GM12891 (cell line): ENCODE measurements at regions not wholly inside any gene's neighbourhood (a gene's known extent, or its start where the extent isn't known, plus 50 kb on each side); places are given as distances from the start of the nearest gene placed in this dataset.
"Not testable (repeated sequence)": the region's sequence is repeated elsewhere in the genome, so short reads cannot be mapped to it uniquely, and the experiment has no call there.

ENCODE experiments used
- DNase-seq: peaks from one replicate; pipeline ENCODE4 v3.0.0; 2011; ENCODE audit warnings: low spot score; ENCODE audit not compliant: insufficient read length
- FAIRE-seq: peaks from 2 replicates; lab custom pipeline; 2011; peaks lifted over from hg19 to GRCh38; lab: Jason Lieb, UNC
- PAX5 ChIP-seq: IDR thresholded peaks from 2 replicates; pipeline ENCODE4 v1.6.1; 2011; ENCODE audit warnings: low read length, moderate library complexity, mild to moderate bottlenecking; ENCODE audit not compliant: insufficient read depth, severe bottlenecking
- POLR2A ChIP-seq: IDR thresholded peaks from 2 replicates; pipeline ENCODE4 v1.6.1; 2011; ENCODE audit warnings: low read depth, low read length, control low read depth
- POLR2AphosphoS5 ChIP-seq: IDR thresholded peaks from 2 replicates; pipeline ENCODE4 v1.6.1; 2011; ENCODE audit warnings: low read depth, low read length, control low read depth
- POU2F2 ChIP-seq: IDR thresholded peaks from 2 replicates; pipeline ENCODE4 v1.6.1; 2011; ENCODE audit warnings: low read depth, mild to moderate bottlenecking, control low read depth, low read length, moderate library complexity
- SPI1 ChIP-seq: IDR thresholded peaks from 2 replicates; pipeline ENCODE4 v1.6.1; 2011; ENCODE audit warnings: low read depth, low read length, control low read depth
- TAF1 ChIP-seq: IDR thresholded peaks from 2 replicates; pipeline ENCODE4 v1.6.1; 2011; ENCODE audit warnings: low read depth, low read length, control low read depth

DNA sequence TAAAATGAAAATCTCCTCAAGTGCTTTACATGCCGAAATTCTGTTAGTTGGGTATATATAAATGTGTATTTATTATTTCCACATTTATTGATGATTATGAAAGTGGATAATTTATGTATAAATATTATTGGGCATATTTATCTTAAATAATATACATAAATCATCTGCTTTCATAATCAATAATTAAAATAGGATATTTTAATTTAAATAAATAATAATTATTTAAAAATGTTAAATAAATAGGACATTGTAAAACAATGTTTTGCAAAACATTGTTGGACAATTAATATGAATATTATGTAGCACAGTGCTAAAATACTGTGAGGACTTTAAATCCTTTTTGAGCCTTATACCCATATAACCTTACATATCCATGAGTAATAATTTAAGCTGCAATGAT lies 786.5 kb upstream of the CITED2 start:
- TF ChIP-seq POLR2A (no peak), PAX5 (no peak), POLR2AphosphoS5 (no peak), POU2F2 (no peak), SPI1 (no peak), TAF1 (no peak)
- FAIRE-seq = no peak
- no peak for DNase-seq

GRCh38 chr6:140160494-140160893 lies 786.0 kb upstream of the CITED2 start:
- no peak for FAIRE-seq
- no peak for DNase-seq
- no peak for TF ChIP-seq POLR2A

DNA sequence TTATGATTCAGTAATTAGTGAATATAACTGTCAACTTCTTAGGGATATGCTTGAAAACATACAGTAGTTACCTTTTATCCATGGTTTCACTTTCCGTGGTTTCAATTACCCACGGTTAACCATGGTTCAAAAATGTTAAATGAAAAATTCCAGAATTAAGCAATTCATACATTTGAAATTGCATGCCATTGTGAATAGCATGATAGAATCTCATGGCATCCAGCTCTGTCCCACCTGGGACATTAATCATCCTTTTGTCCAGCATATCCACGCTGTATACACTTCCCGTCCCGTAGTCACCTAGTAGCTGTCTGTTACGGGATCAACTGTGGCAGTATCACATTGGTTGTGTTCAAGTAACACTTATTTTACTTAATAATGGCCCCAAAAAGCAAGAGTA lies 781.7 kb upstream of the CITED2 start:
- DNase-seq (no peak), FAIRE-seq (no peak)

GRCh38 chr6:140155451-140156126 lies 781.1 kb upstream of the CITED2 start:
- TF ChIP-seq PAX5 (no peak), POLR2AphosphoS5 (no peak), POLR2A (no peak), TAF1 (no peak), SPI1 (no peak), POU2F2 (no peak)
- FAIRE-seq (no peak), DNase-seq (no peak)

More for the DNA sequence above, 781.7 kb upstream of the CITED2 start:
- TF ChIP-seq POU2F2 = no peak
- no peak for TF ChIP-seq PAX5
- no peak for TF ChIP-seq POLR2AphosphoS5
- no peak for TF ChIP-seq POLR2A
- no peak for TF ChIP-seq SPI1

DNA sequence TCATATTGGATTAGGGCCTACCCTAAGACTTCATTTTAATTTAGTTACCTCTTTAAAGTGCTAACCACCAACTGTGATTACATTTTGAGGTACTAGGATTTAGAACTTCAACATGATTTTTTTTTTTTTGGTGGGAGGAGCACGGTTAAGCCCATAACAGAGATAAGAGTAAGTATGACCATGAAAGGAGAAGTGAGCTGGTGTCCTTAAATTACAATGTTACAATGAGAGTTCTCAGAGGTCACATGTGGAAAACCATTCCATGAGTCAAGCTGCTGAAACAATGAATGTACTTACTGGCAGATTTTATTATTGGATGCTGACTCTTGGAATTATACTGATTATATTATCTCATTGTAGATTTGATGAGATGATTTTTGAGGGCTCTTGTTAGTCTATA lies 779.3 kb upstream of the CITED2 start:
- no peak for TF ChIP-seq POLR2AphosphoS5
- no peak for TF ChIP-seq POU2F2
- TF ChIP-seq PAX5 = no peak
- TF ChIP-seq TAF1 = no peak
- DNase-seq (no peak), FAIRE-seq (no peak)

DNA sequence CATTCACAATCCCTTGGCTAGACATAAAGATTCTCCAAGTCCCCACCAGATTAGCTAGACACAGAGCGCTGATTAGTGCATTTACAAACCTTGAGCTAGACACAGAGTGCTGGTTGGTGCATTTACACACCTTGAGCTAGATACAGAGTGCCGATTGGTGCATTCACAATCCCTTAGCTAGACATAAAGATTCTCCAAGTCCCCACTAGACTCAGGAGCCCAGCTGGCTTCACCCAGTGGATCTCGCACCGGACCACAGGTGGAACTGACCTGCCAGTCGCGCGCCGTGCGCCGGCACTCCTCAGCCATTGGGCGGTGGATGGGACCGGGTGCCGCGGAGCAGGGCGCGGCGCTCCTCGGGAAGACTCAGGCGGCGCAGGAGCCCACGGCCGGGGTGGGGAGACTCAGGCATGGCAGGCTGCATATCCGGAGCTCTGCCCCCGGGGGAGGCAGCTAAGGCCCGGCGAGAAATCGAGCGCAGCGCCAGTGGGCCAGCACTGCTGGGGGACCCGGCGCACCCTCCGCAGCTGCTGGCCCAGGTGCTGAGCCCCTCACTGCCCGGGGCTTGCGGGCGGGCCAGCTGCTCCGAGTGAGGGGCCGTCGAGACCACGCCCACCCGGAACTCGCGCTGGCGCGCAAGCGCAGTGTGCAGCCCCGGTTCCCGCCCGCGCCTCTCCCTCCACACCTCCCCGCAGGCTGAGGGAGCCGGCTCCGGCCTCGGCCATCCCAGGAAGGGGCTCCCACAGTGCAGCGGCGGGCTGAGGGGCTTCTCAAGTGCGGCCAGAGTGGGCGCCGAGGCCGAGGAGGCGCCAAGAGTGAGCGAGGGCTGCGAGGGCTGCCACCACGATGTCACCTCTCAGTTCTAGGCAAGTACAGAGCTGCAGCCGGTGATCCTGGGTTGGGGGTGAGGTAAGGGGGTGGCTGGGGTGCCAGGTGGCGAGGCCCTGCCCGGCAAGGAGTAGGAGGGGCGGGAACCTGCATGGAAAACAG lies 773.7 kb upstream of the CITED2 start:
- not testable (repeated sequence) for FAIRE-seq, DNase-seq

DNA sequence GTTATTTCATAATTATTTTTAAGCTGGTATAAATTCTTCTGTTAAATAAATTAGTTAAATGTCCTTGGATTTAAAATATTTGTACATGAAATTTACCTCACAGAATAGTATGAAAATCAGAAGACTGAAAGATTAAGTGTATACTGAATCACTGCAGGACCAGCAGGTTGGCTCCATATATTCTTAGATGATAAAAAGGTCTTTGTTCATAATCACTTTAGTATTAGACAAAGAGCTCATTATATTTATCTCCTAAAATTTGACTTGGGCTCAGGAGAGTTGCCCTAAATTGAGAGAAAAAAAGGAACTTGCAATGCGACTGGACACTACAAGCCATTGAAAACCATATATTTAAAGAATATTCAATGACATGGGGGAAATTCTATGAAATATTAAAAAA lies 766.4 kb upstream of the CITED2 start:
- DNase-seq (no peak), FAIRE-seq (no peak)
- TF ChIP-seq SPI1 (no peak), TAF1 (no peak), PAX5 (no peak), POLR2AphosphoS5 (no peak), POU2F2 (no peak), POLR2A (no peak)

GRCh38 chr6:140138311-140139010 lies 764.0 kb upstream of the CITED2 start:
- FAIRE-seq (no peak), DNase-seq (no peak)
- no peak for TF ChIP-seq POLR2AphosphoS5
- no peak for TF ChIP-seq POU2F2
- no peak for TF ChIP-seq PAX5
- no peak for TF ChIP-seq POLR2A
- no peak for TF ChIP-seq SPI1
- TF ChIP-seq TAF1 = no peak

- no peak for DNase-seq
- TF ChIP-seq TAF1 (no peak), POLR2AphosphoS5 (no peak), PAX5 (no peak), POLR2A (no peak), SPI1 (no peak), POU2F2 (no peak)
- FAIRE-seq = no peak
These were observed 759.8 kb upstream of the CITED2 start for GRCh38 chr6:140134224-140134623.

DNA sequence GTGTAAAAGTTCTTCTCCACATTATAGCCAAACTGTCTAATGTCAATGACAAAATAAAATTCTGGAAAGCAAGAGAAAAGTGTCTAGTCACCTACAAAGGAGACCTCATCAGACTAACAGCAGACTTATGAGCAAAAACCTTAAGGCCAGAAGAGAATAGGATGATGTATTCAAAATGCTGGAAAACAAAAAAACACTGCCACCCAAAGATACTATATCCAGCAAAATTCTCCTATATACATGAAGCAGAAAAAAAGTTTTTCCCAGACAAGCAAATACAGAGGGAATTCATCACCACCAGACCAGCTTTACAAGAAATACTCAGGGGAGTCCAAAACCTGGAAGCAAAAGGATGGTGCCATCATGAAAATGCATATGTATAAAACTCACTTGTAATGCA lies 755.6 kb upstream of the CITED2 start:
- FAIRE-seq = no peak

More for the DNA sequence above, 755.6 kb upstream of the CITED2 start:
- DNase-seq = no peak
- TF ChIP-seq PAX5 (no peak), POU2F2 (no peak), SPI1 (no peak), POLR2A (no peak), TAF1 (no peak), POLR2AphosphoS5 (no peak)
